ENCODE measurements at regions not wholly inside any gene's neighbourhood (a gene's known extent, or its start where the extent isn't known, plus 50 kb on each side); places are given as distances from the start of the nearest gene placed in this dataset.
"Not testable (repeated sequence)": the region's sequence is repeated elsewhere in the genome, so short reads cannot be mapped to it uniquely, and the experiment has no call there.

DNA sequence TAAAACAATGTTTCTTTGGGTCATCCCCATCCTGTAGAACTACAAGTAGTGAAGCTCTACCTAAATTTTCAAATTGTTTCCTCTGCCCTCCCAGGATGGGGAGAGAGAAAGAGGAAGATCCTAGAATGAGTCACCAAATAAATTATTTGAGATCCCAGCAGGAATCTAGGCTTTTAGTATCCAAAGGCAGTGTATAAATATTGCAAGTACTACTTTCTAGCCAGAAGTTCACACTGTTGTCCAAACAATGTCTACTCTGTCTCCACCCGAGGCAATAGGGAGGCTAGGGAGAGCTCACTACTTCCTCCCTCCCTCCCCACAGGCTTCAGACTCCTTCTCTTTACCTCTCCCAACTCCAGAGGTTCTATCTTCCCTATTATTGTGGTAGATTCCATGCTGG lies 362.8 kb downstream of the MRPS30 start:
- Histone ChIP-seq H3K4me1 (ENCODE audit: low read length) (no peaks in the 10 kb centered on the region), H3K9me3 (ENCODE audit: insufficient read depth, low read length) (no peaks in the 10 kb centered on the region), H3K4me3 (ENCODE audit: low read length) (no peak overlapping the region), H3K27me3 (ENCODE audit: low read depth, low read length) (no peaks in the 10 kb centered on the region), H3K36me3 (replicated peaks; ENCODE audit: low read depth, low read length) (no peaks in the 10 kb centered on the region), H2AFZ (ENCODE audit: low read depth, low read length) (no peak overlapping the region), H3K27ac (ENCODE audit: low read length) (no peak overlapping the region), H3K4me2 (ENCODE audit: low read length) (no peak overlapping the region), H3K9ac (ENCODE audit: low read length) (no peak overlapping the region), H3K79me2 (ENCODE audit: low read length) (no peaks in the 10 kb centered on the region), H4K20me1 (ENCODE audit: insufficient read depth, low read length) (no peaks in the 10 kb centered on the region)
- TF ChIP-seq EZH2phosphoT487 (IDR thresholded peaks at IDR 0.05; ENCODE audit: low read depth), result no peak
- TF ChIP-seq, protein P1, sequence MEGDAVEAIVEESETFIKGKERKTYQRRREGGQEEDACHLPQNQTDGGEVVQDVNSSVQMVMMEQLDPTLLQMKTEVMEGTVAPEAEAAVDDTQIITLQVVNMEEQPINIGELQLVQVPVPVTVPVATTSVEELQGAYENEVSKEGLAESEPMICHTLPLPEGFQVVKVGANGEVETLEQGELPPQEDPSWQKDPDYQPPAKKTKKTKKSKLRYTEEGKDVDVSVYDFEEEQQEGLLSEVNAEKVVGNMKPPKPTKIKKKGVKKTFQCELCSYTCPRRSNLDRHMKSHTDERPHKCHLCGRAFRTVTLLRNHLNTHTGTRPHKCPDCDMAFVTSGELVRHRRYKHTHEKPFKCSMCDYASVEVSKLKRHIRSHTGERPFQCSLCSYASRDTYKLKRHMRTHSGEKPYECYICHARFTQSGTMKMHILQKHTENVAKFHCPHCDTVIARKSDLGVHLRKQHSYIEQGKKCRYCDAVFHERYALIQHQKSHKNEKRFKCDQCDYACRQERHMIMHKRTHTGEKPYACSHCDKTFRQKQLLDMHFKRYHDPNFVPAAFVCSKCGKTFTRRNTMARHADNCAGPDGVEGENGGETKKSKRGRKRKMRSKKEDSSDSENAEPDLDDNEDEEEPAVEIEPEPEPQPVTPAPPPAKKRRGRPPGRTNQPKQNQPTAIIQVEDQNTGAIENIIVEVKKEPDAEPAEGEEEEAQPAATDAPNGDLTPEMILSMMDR (IDR thresholded peaks at IDR 0.05; ENCODE audit: low read depth, low read length), result no peak

DNA sequence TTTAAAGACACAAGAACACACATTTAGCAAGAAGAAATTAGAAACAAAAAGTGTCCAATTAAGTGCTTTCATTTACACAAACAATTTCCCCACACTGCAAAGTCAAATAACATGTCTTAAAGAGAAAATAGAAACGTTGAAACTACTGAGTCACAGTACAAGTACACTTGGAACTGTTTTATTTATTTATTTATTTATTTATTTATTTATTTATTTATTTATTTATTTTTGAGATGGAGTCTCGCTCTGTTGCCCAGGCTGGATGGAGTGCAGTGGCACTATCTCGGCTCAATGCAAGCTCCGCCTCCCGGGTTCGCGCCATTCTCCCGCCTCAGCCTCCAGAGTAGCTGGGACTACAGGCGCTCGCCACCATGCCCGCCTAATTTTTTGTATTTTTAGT lies 363.9 kb downstream of the MRPS30 start:
- not testable (repeated sequence) for H3K9me3 ChIP-seq (ENCODE audit: insufficient read depth, low read length); H3K4me2 ChIP-seq (ENCODE audit: low read length); H3K4me1 ChIP-seq (ENCODE audit: low read length); H3K27me3 ChIP-seq (ENCODE audit: low read depth, low read length); H3K27ac ChIP-seq (ENCODE audit: low read length); H3K79me2 ChIP-seq (ENCODE audit: low read length); H4K20me1 ChIP-seq (ENCODE audit: insufficient read depth, low read length); H3K36me3 ChIP-seq (replicated peaks; ENCODE audit: low read depth, low read length); H3K4me3 ChIP-seq (ENCODE audit: low read length); H3K9ac ChIP-seq (ENCODE audit: low read length); H2AFZ ChIP-seq (ENCODE audit: low read depth, low read length)

DNA sequence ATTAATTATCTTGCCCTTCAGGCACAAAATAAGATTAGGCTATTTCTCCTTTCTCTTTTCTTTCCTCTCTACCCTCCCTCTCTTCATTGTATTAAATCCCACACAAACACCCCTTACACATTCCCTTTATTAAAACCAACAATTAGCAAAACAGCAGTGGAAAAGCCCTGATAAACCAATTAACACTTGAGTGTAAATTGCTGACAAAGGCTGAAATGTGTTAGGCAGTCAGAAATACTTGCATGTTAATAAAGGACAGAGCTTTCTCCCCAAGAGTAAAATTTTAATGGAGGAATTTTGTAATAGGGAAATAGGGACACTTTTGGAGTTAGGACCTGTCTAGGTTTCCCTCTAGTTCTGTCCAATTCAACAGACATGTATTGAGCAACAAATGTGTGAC lies 370.9 kb downstream of the MRPS30 start:
- TF ChIP-seq EZH2phosphoT487 (IDR thresholded peaks at IDR 0.05; ENCODE audit: low read depth), result no peak
- TF ChIP-seq, protein P1 (IDR thresholded peaks at IDR 0.05; ENCODE audit: low read depth, low read length), result no peak
- Histone ChIP-seq H3K27me3 (ENCODE audit: low read depth, low read length) (no peaks in the 10 kb centered on the region), H4K20me1 (ENCODE audit: insufficient read depth, low read length) (no peaks in the 10 kb centered on the region), H3K4me1 (ENCODE audit: low read length) (no peaks in the 10 kb centered on the region), H3K79me2 (ENCODE audit: low read length) (no peaks in the 10 kb centered on the region), H3K36me3 (replicated peaks; ENCODE audit: low read depth, low read length) (no peaks in the 10 kb centered on the region), H3K4me3 (ENCODE audit: low read length) (no peak overlapping the region), H3K9ac (ENCODE audit: low read length) (no peak overlapping the region), H2AFZ (ENCODE audit: low read depth, low read length) (no peak overlapping the region), H3K4me2 (ENCODE audit: low read length) (no peak overlapping the region), H3K27ac (ENCODE audit: low read length) (no peak overlapping the region), H3K9me3 (ENCODE audit: insufficient read depth, low read length) (no peaks in the 10 kb centered on the region)

DNA sequence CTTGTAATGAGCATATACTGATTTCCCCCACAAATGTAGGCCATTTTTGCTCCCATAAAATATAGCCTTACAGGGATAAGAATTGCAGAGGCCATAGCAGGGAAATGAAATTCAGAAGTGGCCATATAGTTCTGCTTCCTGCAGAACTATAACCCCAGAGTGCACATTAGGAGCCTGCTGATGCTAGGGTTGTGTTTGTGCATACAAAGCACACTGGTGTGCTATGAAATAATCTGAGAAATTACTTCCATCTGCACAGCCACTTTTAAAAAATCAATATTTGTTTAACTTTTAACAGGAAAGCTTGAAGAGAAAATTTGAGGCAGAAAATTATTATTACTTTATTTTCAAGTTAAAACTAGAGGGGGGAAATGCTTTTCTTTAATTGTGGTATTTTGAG lies 380.3 kb downstream of the MRPS30 start:
- H3K79me2 ChIP-seq (ENCODE audit: low read length), result no peaks in the 10 kb centered on the region
- no peak for TF ChIP-seq EZH2phosphoT487 (IDR thresholded peaks at IDR 0.05; ENCODE audit: low read depth)
- TF ChIP-seq, protein P1 (IDR thresholded peaks at IDR 0.05; ENCODE audit: low read depth, low read length), result no peak
- H3K4me1 ChIP-seq (ENCODE audit: low read length), result no peaks in the 10 kb centered on the region
- H2AFZ ChIP-seq (ENCODE audit: low read depth, low read length), result no peak overlapping the region
- no peaks in the 10 kb centered on the region for H3K27me3 ChIP-seq (ENCODE audit: low read depth, low read length)
- H3K4me2 ChIP-seq (ENCODE audit: low read length), result no peak overlapping the region
- H4K20me1 ChIP-seq (ENCODE audit: insufficient read depth, low read length), result no peaks in the 10 kb centered on the region
- H3K36me3 ChIP-seq (replicated peaks; ENCODE audit: low read depth, low read length), result no peaks in the 10 kb centered on the region
- H3K4me3 ChIP-seq (ENCODE audit: low read length), result no peak overlapping the region
- H3K27ac ChIP-seq (ENCODE audit: low read length), result no peak overlapping the region
- no peaks in the 10 kb centered on the region for H3K9me3 ChIP-seq (ENCODE audit: insufficient read depth, low read length)
- H3K9ac ChIP-seq (ENCODE audit: low read length), result no peak overlapping the region

DNA sequence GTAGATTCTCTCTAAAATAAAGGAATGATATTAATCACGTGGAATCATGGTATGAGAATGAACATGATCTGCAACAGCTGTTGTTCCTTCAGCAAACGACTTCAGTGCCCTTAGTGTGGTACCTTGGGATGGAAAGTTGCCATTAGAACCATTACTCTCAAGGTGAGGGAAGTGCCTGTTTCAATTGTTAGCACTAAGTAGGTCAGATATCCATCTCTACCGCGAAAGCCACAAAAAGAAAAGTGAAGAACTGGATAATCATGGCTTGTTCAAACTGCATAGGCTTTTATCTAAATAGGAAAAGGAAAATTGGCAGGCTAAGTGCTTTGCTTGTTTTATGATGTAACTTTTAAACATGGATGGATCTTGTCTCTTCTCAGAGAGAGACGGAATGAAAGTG lies 380.7 kb downstream of the MRPS30 start:
- no peaks in the 10 kb centered on the region for H3K79me2 ChIP-seq (ENCODE audit: low read length)
- H2AFZ ChIP-seq (ENCODE audit: low read depth, low read length), result no peak overlapping the region
- H4K20me1 ChIP-seq (ENCODE audit: insufficient read depth, low read length), result no peaks in the 10 kb centered on the region
- H3K4me2 ChIP-seq (ENCODE audit: low read length), result no peak overlapping the region
- no peaks in the 10 kb centered on the region for H3K36me3 ChIP-seq (replicated peaks; ENCODE audit: low read depth, low read length)
- no peaks in the 10 kb centered on the region for H3K9me3 ChIP-seq (ENCODE audit: insufficient read depth, low read length)
- H3K4me1 ChIP-seq (ENCODE audit: low read length), result no peaks in the 10 kb centered on the region
- no peak overlapping the region for H3K9ac ChIP-seq (ENCODE audit: low read length)
- H3K27ac ChIP-seq (ENCODE audit: low read length), result no peak overlapping the region
- H3K4me3 ChIP-seq (ENCODE audit: low read length), result no peak overlapping the region
- H3K27me3 ChIP-seq (ENCODE audit: low read depth, low read length), result no peaks in the 10 kb centered on the region
- TF ChIP-seq, protein P1 (IDR thresholded peaks at IDR 0.05; ENCODE audit: low read depth, low read length), result no peak
- no peak for TF ChIP-seq EZH2phosphoT487 (IDR thresholded peaks at IDR 0.05; ENCODE audit: low read depth)
